GM21786 (cell line): ENCODE measurements at regions not wholly inside any gene's neighbourhood (a gene's known extent, or its start where the extent isn't known, plus 50 kb on each side); places are given as distances from the start of the nearest gene placed in this dataset.

Source experiments
- ATAC-seq: cut with Tn5 transposase; IDR thresholded peaks from one replicate; pipeline ENCODE4 v1.9.1; 2021; ENCODE audit not compliant: unreplicated experiment

- ATAC-seq: no peak
Measured at GRCh38 chr18:55818284-55818683, 230.3 kb upstream of the TCF4 start.

- ATAC-seq: no peak
Measured at GRCh38 chr18:55811925-55812324, 223.9 kb upstream of the TCF4 start.

- no peak for ATAC-seq
Measured at GRCh38 chr18:55805666-55806065, 217.7 kb upstream of the TCF4 start.

GRCh38 chr18:55795101-55795669 lies 207.2 kb upstream of the TCF4 start:
- no peak for ATAC-seq

GRCh38 chr18:55794288-55795052 lies 206.5 kb upstream of the TCF4 start:
- ATAC-seq: no peak

- ATAC-seq: no peak
Measured at GRCh38 chr18:55790296-55790695, 202.3 kb upstream of the TCF4 start.

GRCh38 chr18:55787536-55788073 lies 199.6 kb upstream of the TCF4 start:
- no peak for ATAC-seq

GRCh38 chr18:55786651-55787272 lies 198.8 kb upstream of the TCF4 start:
- ATAC-seq: no peak

GRCh38 chr18:55783921-55784320 lies 195.9 kb upstream of the TCF4 start:
- ATAC-seq: no peak

GRCh38 chr18:55781481-55781957 lies 193.5 kb upstream of the TCF4 start:
- ATAC-seq: no peak

GRCh38 chr18:55780586-55781071 lies 192.6 kb upstream of the TCF4 start:
- no peak for ATAC-seq

GRCh38 chr18:55779691-55780585 lies 191.9 kb upstream of the TCF4 start:
- ATAC-seq: no peak

GRCh38 chr18:55778788-55779690 lies 191.0 kb upstream of the TCF4 start:
- ATAC-seq: no peak

- ATAC-seq: no peak
Measured at GRCh38 chr18:55777666-55778304, 189.8 kb upstream of the TCF4 start.

- ATAC-seq: no peak
Measured at GRCh38 chr18:55775972-55776371, 188.0 kb upstream of the TCF4 start.

GRCh38 chr18:55774505-55774904 lies 186.5 kb upstream of the TCF4 start:
- ATAC-seq: no peak

- no peak for ATAC-seq
Measured at GRCh38 chr18:55768255-55768654, 180.3 kb upstream of the TCF4 start.

GRCh38 chr18:55764386-55764785 lies 176.4 kb upstream of the TCF4 start:
- ATAC-seq: no peak

GRCh38 chr18:55763805-55764204 lies 175.8 kb upstream of the TCF4 start:
- no peak for ATAC-seq
